IPS DF 6.9 (cell line): ENCODE measurements at regions not wholly inside any gene's neighbourhood (a gene's known extent, or its start where the extent isn't known, plus 50 kb on each side); places are given as distances from the start of the nearest gene placed in this dataset.

Experiments used
- DNase-seq: peaks from one replicate; pipeline ENCODE4 v3.0.0-alpha.2; 2013; ENCODE audit warnings: low read depth, low spot score
- H3K27ac ChIP-seq: one replicate; pipeline ENCODE4 v1.5.1; 2013; ENCODE audit warnings: low read length, control low read depth
- H3K27me3 ChIP-seq: 2 replicates; pipeline ENCODE4 v1.6.1; 2013; ENCODE audit warnings: mild to moderate bottlenecking, low read length; ENCODE audit not compliant: control insufficient read depth, insufficient read depth
- H3K36me3 ChIP-seq: 2 replicates; pipeline ENCODE4 v1.6.1; 2013; ENCODE audit warnings: low read length; ENCODE audit not compliant: control insufficient read depth, insufficient read depth
- H3K4me1 ChIP-seq: 2 replicates; pipeline ENCODE4 v1.6.1; 2013; ENCODE audit warnings: low read length; ENCODE audit not compliant: control insufficient read depth, insufficient read depth
- H3K4me3 ChIP-seq: 2 replicates; pipeline ENCODE4 v1.5.1; 2013; ENCODE audit warnings: mild to moderate bottlenecking, low read length
- H3K9me3 ChIP-seq: 2 replicates; pipeline ENCODE4 v1.6.1; 2013; ENCODE audit warnings: low read length, inconsistent platforms; ENCODE audit not compliant: control insufficient read depth, insufficient read depth
- WGBS: extraction: QIAGEN DNeasy Blood & Tissue Kit; methylation state at CpG from one replicate; pipeline ENCODE4 v1.1.7; 2013; ENCODE audit warnings: mixed read lengths, missing lambda C conversion rate; ENCODE audit not compliant: insufficient read length, insufficient coverage; 5-methylcytosine and 5-hydroxymethylcytosine counted together

DNA sequence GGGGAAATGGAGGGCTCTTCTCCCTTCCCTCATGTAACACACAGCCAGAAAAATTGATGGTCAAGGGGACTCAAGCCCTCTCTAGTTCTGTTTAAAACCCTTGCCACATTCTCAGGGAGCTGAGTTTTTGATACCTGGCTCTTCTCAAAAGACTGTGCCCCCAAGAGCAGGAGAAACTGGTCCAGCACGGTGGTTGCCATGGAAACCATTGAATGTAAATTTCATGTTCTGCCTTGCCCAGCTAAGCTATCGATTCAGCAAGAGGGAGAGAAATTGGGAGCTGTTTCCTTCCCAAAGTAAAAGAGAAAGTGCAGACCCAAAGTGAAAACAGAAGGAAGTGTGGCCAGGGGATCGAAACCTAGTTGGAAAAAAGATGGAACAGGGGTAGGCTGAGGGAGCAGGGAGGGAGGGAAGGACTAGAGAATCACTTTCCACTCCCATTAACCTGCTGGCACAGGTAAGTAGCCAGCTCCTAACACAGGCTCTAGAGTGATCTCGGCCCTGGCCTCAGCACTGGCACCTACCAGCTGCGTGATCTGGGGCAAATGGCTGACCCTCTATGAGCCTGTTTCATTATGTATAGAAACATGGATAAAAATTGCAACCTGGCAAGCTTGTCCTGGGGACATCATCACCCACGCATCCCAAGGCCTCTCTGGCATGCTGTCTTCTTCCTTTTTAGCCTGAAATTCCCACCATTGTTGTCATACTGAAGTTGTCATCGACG, 140.9 kb downstream of the TPRA1 start:
- no peaks in the 10 kb centered on the region for H3K9me3 ChIP-seq
- H3K4me3 ChIP-seq: no peak overlapping the region
- H3K36me3 ChIP-seq: no peaks in the 10 kb centered on the region
- H3K4me1 ChIP-seq: no peaks in the 10 kb centered on the region
- H3K27ac ChIP-seq: no peak overlapping the region
- no peak for DNase-seq
- H3K27me3 ChIP-seq: peaks cover 3% of the 10 kb centered on the region; the same call in 1 of the 2 replicates
- WGBS: no CpG with 5 or more reads among the region's 8 CpGs

DNA sequence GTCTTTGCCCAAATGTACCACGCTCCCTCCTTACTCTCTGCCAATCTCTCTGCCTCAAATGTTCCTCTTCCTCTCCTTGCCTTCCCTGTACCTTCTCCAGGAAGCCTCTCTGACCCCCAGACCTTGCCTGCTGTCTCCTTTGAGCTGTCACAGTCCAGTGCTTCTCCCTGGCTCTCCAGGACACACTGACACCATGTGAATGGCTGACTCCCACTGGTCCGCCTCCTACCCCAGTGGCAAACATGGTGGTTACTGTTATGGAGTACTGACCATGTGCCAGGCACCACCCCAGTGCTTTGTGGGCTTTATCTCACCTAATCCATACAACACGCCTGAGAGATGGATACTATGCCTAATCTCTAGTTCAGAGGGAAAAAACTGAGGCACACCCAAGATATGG, 141.9 kb downstream of the TPRA1 start:
- WGBS: no CpG with 5 or more reads among the region's 3 CpGs
- H3K27ac ChIP-seq: no peak overlapping the region
- no peak overlapping the region for H3K4me3 ChIP-seq
- no peak for DNase-seq
- H3K9me3 ChIP-seq: no peaks in the 10 kb centered on the region
- H3K4me1 ChIP-seq: no peaks in the 10 kb centered on the region
- no peaks in the 10 kb centered on the region for H3K36me3 ChIP-seq
- H3K27me3 ChIP-seq: no peaks in the 10 kb centered on the region

DNA sequence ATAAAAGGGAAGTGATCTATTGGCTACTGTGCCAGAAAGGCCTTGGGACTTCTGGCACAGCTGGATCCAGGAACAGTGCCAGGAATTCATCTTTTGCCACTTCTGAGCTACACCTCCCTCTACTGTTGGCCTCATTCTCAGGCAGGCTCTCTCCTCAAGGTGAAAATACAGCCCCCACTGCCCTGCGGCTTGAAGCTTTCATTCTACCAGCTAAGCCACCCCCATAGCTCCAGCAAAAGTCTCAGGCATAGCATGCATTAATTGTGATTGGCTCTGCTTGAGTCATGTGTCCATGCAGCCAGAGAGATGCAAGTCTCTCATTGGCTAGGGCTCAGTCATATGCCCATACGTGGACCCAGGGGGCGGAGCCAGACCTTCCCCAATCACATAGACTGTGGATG, 142.4 kb downstream of the TPRA1 start:
- Histone ChIP-seq H3K4me3 (no peak overlapping the region), H3K4me1 (no peaks in the 10 kb centered on the region), H3K36me3 (no peaks in the 10 kb centered on the region), H3K27ac (no peak overlapping the region), H3K9me3 (no peaks in the 10 kb centered on the region), H3K27me3 (no peaks in the 10 kb centered on the region)
- no peak for DNase-seq
- no CpG with 5 or more reads among the region's 3 CpGs for WGBS

DNA sequence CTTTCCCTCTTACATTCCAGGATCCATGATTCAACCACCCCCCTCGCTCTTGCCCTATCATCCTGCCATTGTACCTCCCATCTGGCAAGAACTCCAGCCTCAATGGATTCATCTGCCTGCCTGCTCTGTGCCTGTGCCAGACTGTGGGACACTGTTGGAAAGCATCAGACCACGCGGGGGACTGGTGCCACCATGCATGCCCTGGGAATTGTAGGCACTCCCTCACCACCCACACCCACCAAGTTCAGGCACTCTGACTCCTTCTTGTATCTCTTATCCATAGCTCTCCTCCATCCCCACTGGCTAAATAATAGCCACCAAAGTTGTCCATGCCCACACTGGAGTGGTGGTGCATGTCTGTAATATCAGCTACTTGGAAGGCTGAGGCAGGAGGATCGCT, 143.8 kb downstream of the TPRA1 start:
- no peaks in the 10 kb centered on the region for H3K27me3 ChIP-seq
- no peaks in the 10 kb centered on the region for H3K9me3 ChIP-seq
- H3K27ac ChIP-seq: no peak overlapping the region
- no peak overlapping the region for H3K4me3 ChIP-seq
- H3K4me1 ChIP-seq: no peaks in the 10 kb centered on the region
- DNase-seq: no peak
- WGBS: no CpG with 5 or more reads among the region's 4 CpGs
- no peaks in the 10 kb centered on the region for H3K36me3 ChIP-seq

DNA sequence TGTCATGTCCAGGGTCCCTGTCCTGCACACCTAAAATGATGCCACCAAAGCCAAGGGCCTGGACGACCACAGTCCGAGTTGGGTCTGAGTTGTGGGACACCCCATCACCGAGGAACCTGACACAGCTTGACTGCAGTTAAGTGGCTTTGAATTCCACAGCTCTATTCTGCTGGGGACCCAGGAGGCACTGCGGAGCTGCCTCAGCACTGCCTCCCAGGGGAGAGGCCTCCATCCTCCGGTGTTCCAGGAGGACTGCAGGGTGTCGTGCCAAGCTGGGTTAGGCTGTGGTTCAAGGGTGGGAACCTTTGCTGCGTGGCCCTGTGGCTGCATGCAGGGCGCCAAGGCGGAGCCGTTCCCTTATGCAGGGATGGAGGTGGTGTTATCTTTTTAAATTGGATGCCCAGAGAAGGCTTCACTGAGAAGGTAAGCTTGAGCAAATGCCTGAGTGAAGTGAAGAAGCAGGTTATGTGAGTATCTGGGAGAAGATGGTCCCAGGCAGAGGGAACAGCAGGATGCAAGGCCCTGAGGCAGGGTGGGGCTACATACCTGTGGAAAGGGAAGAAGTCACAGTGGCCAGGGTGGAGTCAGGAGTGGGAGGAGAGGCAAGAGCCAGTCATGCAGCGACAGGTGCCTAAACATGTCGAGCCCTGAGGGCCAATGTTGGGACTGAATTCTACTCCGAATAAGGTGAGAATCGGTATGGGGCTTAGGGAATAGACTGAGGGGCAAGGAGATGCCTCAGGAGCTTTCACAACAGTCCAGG, 144.8 kb downstream of the TPRA1 start:
- Histone ChIP-seq H3K36me3 (no peaks in the 10 kb centered on the region), H3K27me3 (no peaks in the 10 kb centered on the region), H3K4me3 (no peak overlapping the region), H3K27ac (no peak overlapping the region), H3K9me3 (no peaks in the 10 kb centered on the region), H3K4me1 (no peaks in the 10 kb centered on the region)
- DNase-seq: no peak
- WGBS: no CpG with 5 or more reads among the region's 14 CpGs

DNA sequence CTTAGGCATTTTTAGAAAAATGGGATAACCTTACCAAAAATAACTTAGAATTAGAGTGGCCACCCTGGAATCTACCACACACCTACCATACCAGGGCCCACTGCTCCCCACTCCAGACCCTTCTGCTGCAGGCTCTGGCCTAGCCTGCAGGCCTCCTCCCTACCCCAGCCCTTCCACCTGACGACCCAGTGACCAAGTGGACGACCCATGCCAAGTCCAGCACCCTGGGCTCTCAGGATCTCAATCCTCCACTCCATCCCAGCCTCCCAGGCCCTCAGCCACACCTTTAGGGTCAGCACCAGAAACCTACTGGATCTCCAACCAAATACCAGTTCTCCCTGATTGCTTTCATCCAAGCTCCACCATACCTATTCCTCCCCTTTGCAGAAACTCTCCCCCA, 145.8 kb downstream of the TPRA1 start:
- H3K36me3 ChIP-seq: no peaks in the 10 kb centered on the region
- no CpG with 5 or more reads among the region's 2 CpGs for WGBS
- H3K4me1 ChIP-seq: no peaks in the 10 kb centered on the region
- no peak overlapping the region for H3K27ac ChIP-seq
- H3K4me3 ChIP-seq: no peak overlapping the region
- no peaks in the 10 kb centered on the region for H3K27me3 ChIP-seq
- H3K9me3 ChIP-seq: no peaks in the 10 kb centered on the region
- DNase-seq: no peak

DNA sequence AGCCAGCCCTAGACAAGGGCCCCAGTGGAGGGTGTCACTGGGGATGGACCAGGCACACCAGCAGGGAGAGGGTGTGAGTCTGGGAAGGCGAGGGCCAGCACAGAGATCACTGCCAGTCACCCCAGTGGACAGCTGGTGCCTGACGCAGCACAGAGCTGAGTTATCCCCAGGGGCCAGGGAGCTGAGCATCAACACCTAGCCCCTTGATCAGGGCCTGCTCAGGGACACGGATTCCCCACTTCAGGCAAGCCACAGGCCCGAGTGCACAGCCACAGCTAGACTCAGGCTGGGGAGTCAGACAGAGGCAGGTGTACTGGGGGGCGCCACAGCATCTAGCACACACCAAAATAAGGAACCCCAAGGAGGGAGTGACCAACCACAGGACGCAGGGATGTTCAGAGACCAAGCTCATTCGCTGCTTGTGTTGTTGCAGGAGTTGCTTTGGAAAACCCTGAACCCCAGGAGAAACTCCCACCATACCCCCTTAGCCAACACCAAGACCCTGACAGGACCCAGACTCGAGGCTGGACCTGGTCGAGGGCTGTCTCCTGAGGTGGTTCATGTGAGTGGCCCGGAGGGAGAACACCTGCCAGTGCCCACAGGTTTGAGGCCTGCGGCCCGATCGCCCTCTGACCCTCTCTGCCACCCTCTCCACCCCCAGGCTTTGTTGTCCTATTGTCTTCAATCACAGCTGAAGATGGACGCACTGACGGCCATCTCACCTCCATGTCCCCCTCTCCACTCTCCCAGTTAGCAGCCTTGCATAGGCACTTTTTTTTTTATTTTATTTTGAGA, 146.8 kb downstream of the TPRA1 start:
- DNase-seq: no peak
- H3K27me3 ChIP-seq: no peaks in the 10 kb centered on the region
- H3K9me3 ChIP-seq: no peaks in the 10 kb centered on the region
- WGBS: no CpG with 5 or more reads among the region's 15 CpGs
- H3K27ac ChIP-seq: no peak overlapping the region
- H3K36me3 ChIP-seq: no peaks in the 10 kb centered on the region
- H3K4me1 ChIP-seq: no peaks in the 10 kb centered on the region
- no peak overlapping the region for H3K4me3 ChIP-seq

DNA sequence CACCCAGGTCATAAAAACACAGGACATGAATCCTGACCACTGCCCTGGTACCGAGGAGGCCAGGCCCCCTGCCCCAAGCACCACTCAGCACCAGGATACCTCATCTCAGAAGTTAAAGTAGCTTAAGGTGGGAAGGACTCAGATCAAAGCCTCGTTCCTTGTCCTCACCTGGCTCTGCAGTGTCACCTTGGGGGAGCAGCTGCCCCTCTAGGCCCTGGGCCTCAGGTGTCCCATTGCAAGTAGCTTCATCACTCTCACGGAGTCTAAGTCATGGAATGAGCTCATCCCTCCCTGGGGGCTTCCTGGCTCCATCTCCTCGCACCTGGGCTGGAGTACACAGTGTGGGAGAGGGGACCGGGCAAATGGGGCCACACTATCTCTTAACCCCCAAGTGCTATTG, 148.0 kb downstream of the TPRA1 start:
- Histone ChIP-seq H3K36me3 (no peaks in the 10 kb centered on the region), H3K27me3 (no peaks in the 10 kb centered on the region), H3K4me3 (no peak overlapping the region), H3K4me1 (no peaks in the 10 kb centered on the region), H3K9me3 (no peaks in the 10 kb centered on the region), H3K27ac (no peak overlapping the region)
- DNase-seq: no peak
- WGBS: no CpG with 5 or more reads among the region's 5 CpGs

DNA sequence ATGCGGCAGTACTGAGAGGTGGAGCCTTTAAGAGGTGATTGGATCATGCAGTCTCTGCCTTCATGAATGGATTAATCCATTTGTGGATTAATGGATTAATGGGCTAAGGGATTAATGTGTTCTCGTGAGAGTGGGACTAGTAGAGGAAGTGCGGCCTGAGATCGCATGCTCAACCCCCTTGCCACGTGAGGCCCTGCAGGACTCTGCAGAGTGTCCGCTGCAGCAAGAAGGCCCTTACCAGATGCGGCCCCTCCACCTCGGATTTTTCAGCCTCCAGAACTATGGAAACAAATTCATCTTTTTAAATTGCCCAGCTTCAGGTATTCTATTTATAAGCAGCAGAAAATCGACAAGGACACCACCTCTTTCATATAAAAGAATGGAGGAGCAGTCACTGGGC, 148.8 kb downstream of the TPRA1 start:
- Histone ChIP-seq H3K36me3 (no peaks in the 10 kb centered on the region), H3K4me1 (no peaks in the 10 kb centered on the region), H3K9me3 (no peaks in the 10 kb centered on the region), H3K4me3 (no peak overlapping the region), H3K27me3 (no peaks in the 10 kb centered on the region), H3K27ac (no peak overlapping the region)
- no peak for DNase-seq
- no CpG with 5 or more reads among the region's 9 CpGs for WGBS

DNA sequence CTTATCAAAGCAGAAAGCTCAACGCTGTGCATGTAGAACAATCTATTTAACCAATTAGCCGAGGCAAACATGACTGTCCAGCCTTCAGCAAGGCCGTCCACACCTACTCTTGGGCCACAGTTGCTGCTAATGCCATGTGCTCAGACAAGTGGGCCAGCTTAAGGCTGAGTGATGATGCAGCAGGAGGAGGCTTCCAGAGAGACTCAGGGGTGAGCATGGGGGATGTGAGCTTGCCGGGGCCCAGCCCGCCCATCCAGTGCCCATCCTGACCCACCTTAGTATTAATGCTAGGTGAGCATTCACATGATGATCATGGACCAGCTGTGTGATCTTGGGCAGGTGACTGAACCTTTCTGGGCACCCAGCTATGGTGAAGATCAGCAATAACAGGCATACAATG, 150.1 kb downstream of the TPRA1 start:
- H3K4me1 ChIP-seq: no peaks in the 10 kb centered on the region
- no peaks in the 10 kb centered on the region for H3K9me3 ChIP-seq
- no peak overlapping the region for H3K27ac ChIP-seq
- no peaks in the 10 kb centered on the region for H3K27me3 ChIP-seq
- H3K4me3 ChIP-seq: no peak overlapping the region
- no CpG with 5 or more reads among the region's 5 CpGs for WGBS
- H3K36me3 ChIP-seq: no peaks in the 10 kb centered on the region
- no peak for DNase-seq
